ENCODE measurements at regions not wholly inside any gene's neighbourhood (a gene's known extent, or its start where the extent isn't known, plus 50 kb on each side); places are given as distances from the start of the nearest gene placed in this dataset.
"Not testable (repeated sequence)": the region's sequence is repeated elsewhere in the genome, so short reads cannot be mapped to it uniquely, and the experiment has no call there.

- peak; percentile 35 for DNase-seq
These were observed 141.6 kb upstream of the RIOK3 start for GRCh38 chr18:23311351-23312121.

- no peak for DNase-seq
These were observed 139.7 kb upstream of the RIOK3 start for GRCh38 chr18:23313379-23313778.

- no peak for DNase-seq
These were observed 138.4 kb upstream of the RIOK3 start for GRCh38 chr18:23314672-23315071.

GRCh38 chr18:23316316-23316715 lies 136.8 kb upstream of the RIOK3 start:
- no peak for DNase-seq

GRCh38 chr18:23316988-23317387 lies 136.1 kb upstream of the RIOK3 start:
- no peak for DNase-seq

GRCh38 chr18:23317975-23318675 lies 135.0 kb upstream of the RIOK3 start:
- DNase-seq: peak; percentile 9

- DNase-seq: no peak
These were observed 132.3 kb upstream of the RIOK3 start for GRCh38 chr18:23320709-23321236.

- no peak for DNase-seq
These were observed 131.1 kb upstream of the RIOK3 start for GRCh38 chr18:23321996-23322395.

- DNase-seq: no peak
These were observed 128.9 kb upstream of the RIOK3 start for GRCh38 chr18:23324056-23324811.

GRCh38 chr18:23324861-23325260 lies 128.2 kb upstream of the RIOK3 start:
- no peak for DNase-seq

GRCh38 chr18:23329671-23330070 lies 123.4 kb upstream of the RIOK3 start:
- DNase-seq: not testable (repeated sequence)

GRCh38 chr18:23330423-23330822 lies 122.7 kb upstream of the RIOK3 start:
- no peak for DNase-seq

GRCh38 chr18:23331091-23331920 lies 121.8 kb upstream of the RIOK3 start:
- no peak for DNase-seq

- DNase-seq: no peak
These were observed 120.7 kb upstream of the RIOK3 start for GRCh38 chr18:23332356-23332755.

GRCh38 chr18:23333827-23334226 lies 119.3 kb upstream of the RIOK3 start:
- no peak for DNase-seq

GRCh38 chr18:23334569-23334968 lies 118.5 kb upstream of the RIOK3 start:
- no peak for DNase-seq

GRCh38 chr18:23336101-23336500 lies 117.0 kb upstream of the RIOK3 start:
- no peak for DNase-seq

- no peak for DNase-seq
These were observed 115.3 kb upstream of the RIOK3 start for GRCh38 chr18:23337599-23338444.

GRCh38 chr18:23340661-23341060 lies 112.4 kb upstream of the RIOK3 start:
- no peak for DNase-seq

GRCh38 chr18:23341383-23341782 lies 111.7 kb upstream of the RIOK3 start:
- DNase-seq: no peak

GRCh38 chr18:23341983-23342382 lies 111.1 kb upstream of the RIOK3 start:
- DNase-seq: no peak

- no peak for DNase-seq
These were observed 110.6 kb upstream of the RIOK3 start for GRCh38 chr18:23342506-23342905.
